ENCODE measurements at regions not wholly inside any gene's neighbourhood (a gene's known extent, or its start where the extent isn't known, plus 50 kb on each side); places are given as distances from the start of the nearest gene placed in this dataset.

DNA sequence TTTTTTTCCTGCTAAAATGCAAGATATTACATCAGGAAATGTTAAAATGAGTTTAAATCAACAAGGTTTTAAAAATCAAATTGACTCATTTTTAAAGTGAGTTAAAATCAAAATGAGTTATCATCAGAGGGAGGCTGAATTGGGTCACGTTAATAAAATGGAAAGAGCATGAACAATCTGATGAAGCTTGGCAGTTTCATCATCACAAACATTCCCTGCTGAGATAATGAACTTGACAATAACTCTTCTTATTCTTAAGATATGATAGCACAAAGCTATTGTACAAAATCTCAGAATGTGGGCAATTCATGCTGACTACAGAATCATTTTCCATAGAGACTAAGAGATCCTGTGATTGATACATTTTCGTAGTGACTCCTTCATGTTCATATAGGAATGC lies 1086.7 kb downstream of the STIM2 start:
- TF ChIP-seq, protein P1, sequence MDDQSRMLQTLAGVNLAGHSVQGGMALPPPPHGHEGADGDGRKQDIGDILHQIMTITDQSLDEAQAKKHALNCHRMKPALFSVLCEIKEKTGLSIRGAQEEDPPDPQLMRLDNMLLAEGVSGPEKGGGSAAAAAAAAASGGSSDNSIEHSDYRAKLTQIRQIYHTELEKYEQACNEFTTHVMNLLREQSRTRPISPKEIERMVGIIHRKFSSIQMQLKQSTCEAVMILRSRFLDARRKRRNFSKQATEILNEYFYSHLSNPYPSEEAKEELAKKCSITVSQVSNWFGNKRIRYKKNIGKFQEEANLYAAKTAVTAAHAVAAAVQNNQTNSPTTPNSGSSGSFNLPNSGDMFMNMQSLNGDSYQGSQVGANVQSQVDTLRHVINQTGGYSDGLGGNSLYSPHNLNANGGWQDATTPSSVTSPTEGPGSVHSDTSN (IDR thresholded peaks at IDR 0.05; ENCODE audit: insufficient replicate concordance, low read depth, low read length): no peak
- TF ChIP-seq TAF1 (IDR thresholded peaks at IDR 0.05; ENCODE audit: borderline replicate concordance, low read depth, low read length): no peak

All from GM12878 (cell line).